MM.1S (cell line): ENCODE measurements at regions not wholly inside any gene's neighbourhood (a gene's known extent, or its start where the extent isn't known, plus 50 kb on each side); places are given as distances from the start of the nearest gene placed in this dataset.

Source experiments
- DNase-seq: peaks from one replicate; pipeline ENCODE4 v3.0.0-alpha.2; 2015
- H2AFZ ChIP-seq: fragments of 300-600 bp; sonication (generic); 2 replicates; pipeline ENCODE4 v1.6.0; 2016; ENCODE audit warnings: antibody characterized with exemption, low read length
- H3F3A ChIP-seq: fragments of 300-600 bp; sonication (generic); 2 replicates; pipeline ENCODE4 v1.6.1; 2016; ENCODE audit warnings: mild to moderate bottlenecking, antibody characterized with exemption, low read length, moderate library complexity, mixed read lengths; ENCODE audit not compliant: insufficient read depth
- H3K27ac ChIP-seq: fragments of 300-600 bp; sonication (generic); 2 replicates; pipeline ENCODE4 v1.5.1; 2016; ENCODE audit warnings: mild to moderate bottlenecking, low read length
- H3K27me3 ChIP-seq: fragments of 300-600 bp; sonication (generic); replicated peaks from 2 replicates; pipeline ENCODE4 v1.6.0; 2016; ENCODE audit warnings: low read length; ENCODE audit not compliant: insufficient read depth
- H3K36me3 ChIP-seq: fragments of 300-600 bp; sonication (generic); replicated peaks from 2 replicates; pipeline ENCODE4 v1.6.1; 2016; ENCODE audit warnings: mild to moderate bottlenecking, low read length, mixed read lengths; ENCODE audit not compliant: insufficient read depth
- H3K4me1 ChIP-seq: fragments of 300-600 bp; sonication (generic); 2 replicates; pipeline ENCODE4 v1.6.1; 2016; ENCODE audit warnings: low read length, mixed read lengths
- H3K4me2 ChIP-seq: fragments of 300-600 bp; sonication (generic); 2 replicates; pipeline ENCODE4 v1.6.0; 2016; ENCODE audit warnings: low read depth, low read length
- H3K4me3 ChIP-seq: fragments of 300-600 bp; sonication (generic); 2 replicates; pipeline ENCODE4 v1.5.1; 2016; ENCODE audit warnings: low read length, mixed read lengths
- H3K79me2 ChIP-seq: fragments of 300-600 bp; sonication (generic); 2 replicates; pipeline ENCODE4 v1.6.1; 2016; ENCODE audit warnings: mixed run types, low read length, mixed read lengths
- H3K9ac ChIP-seq: fragments of 300-600 bp; sonication (generic); 2 replicates; pipeline ENCODE4 v1.6.1; 2016; ENCODE audit warnings: low read length, mixed read lengths
- H3K9me2 ChIP-seq: fragments of 300-600 bp; sonication (generic); replicated peaks from 2 replicates; pipeline ENCODE4 v1.6.1; 2016; ENCODE audit warnings: mild to moderate bottlenecking, low read length, mixed read lengths; ENCODE audit not compliant: insufficient read depth
- H3K9me3 ChIP-seq: fragments of 300-600 bp; sonication (generic); replicated peaks from 2 replicates; pipeline ENCODE4 v1.6.1; 2016; ENCODE audit warnings: mild to moderate bottlenecking, low read length, mixed read lengths; ENCODE audit not compliant: insufficient read depth
- H4K20me1 ChIP-seq: fragments of 300-600 bp; sonication (generic); 2 replicates; pipeline ENCODE4 v1.6.1; 2016; ENCODE audit warnings: mild to moderate bottlenecking, low read length, moderate library complexity, mixed read lengths; ENCODE audit not compliant: insufficient read depth
- CTCF ChIP-seq: fragments of 300-600 bp; sonication (generic); IDR thresholded peaks from 2 replicates; pipeline ENCODE4 v1.5.1; 2016; ENCODE audit warnings: antibody characterized with exemption, low read length, mixed read lengths
- EZH2 ChIP-seq: fragments of 300-600 bp; sonication (generic); optimal IDR thresholded peaks from 2 replicates; pipeline ENCODE3; 2017; ENCODE audit warnings: low read depth, mild to moderate bottlenecking, antibody characterized with exemption, low read length, mixed read lengths
- EZH2phosphoT487 ChIP-seq: fragments of 300-600 bp; sonication (generic); IDR thresholded peaks from 2 replicates; pipeline ENCODE4 v1.6.1; 2018; ENCODE audit warnings: antibody characterized with exemption, low read length

- no peaks in the 10 kb centered on the region for H4K20me1 ChIP-seq
- no peaks in the 10 kb centered on the region for H3K27me3 ChIP-seq
- H3K9ac ChIP-seq, result no peak overlapping the region
- H3K36me3 ChIP-seq, result no peaks in the 10 kb centered on the region
- no peak overlapping the region for H2AFZ ChIP-seq
- H3F3A ChIP-seq, result no peaks in the 10 kb centered on the region
- TF ChIP-seq EZH2, result no peak
- TF ChIP-seq EZH2phosphoT487, result no peak
- TF ChIP-seq CTCF, result no peak
- no peaks in the 10 kb centered on the region for H3K9me2 ChIP-seq
- H3K79me2 ChIP-seq, result no peaks in the 10 kb centered on the region
- H3K9me3 ChIP-seq, result no peaks in the 10 kb centered on the region
- no peak overlapping the region for H3K27ac ChIP-seq
- no peak overlapping the region for H3K4me3 ChIP-seq
- DNase-seq, result no peak
- H3K4me2 ChIP-seq, result no peak overlapping the region
- no peaks in the 10 kb centered on the region for H3K4me1 ChIP-seq
These were observed 104.5 kb upstream of the ZNF521 start for GRCh38 chr18:25456334-25457010.

GRCh38 chr18:25455646-25456045 is 103.7 kb upstream of the ZNF521 start:
- H4K20me1 ChIP-seq, result no peaks in the 10 kb centered on the region
- no peaks in the 10 kb centered on the region for H3K9me3 ChIP-seq
- H3F3A ChIP-seq, result no peaks in the 10 kb centered on the region
- no peaks in the 10 kb centered on the region for H3K79me2 ChIP-seq
- no peaks in the 10 kb centered on the region for H3K9me2 ChIP-seq
- H3K4me3 ChIP-seq, result no peak overlapping the region
- no peak for DNase-seq
- no peaks in the 10 kb centered on the region for H3K36me3 ChIP-seq
- no peak for TF ChIP-seq EZH2
- no peak overlapping the region for H3K4me2 ChIP-seq
- no peaks in the 10 kb centered on the region for H3K27me3 ChIP-seq
- H3K9ac ChIP-seq, result no peak overlapping the region
- H3K27ac ChIP-seq, result no peak overlapping the region
- no peak overlapping the region for H2AFZ ChIP-seq
- H3K4me1 ChIP-seq, result no peaks in the 10 kb centered on the region

GRCh38 chr18:25455159-25455558 is 103.2 kb upstream of the ZNF521 start:
- Histone ChIP-seq H4K20me1 (no peaks in the 10 kb centered on the region), H3K4me2 (no peak overlapping the region), H3K4me1 (no peaks in the 10 kb centered on the region), H3K27ac (no peak overlapping the region), H2AFZ (no peak overlapping the region), H3F3A (no peaks in the 10 kb centered on the region), H3K9me2 (no peaks in the 10 kb centered on the region), H3K9ac (no peak overlapping the region), H3K36me3 (no peaks in the 10 kb centered on the region), H3K4me3 (no peak overlapping the region), H3K27me3 (no peaks in the 10 kb centered on the region), H3K79me2 (no peaks in the 10 kb centered on the region), H3K9me3 (no peaks in the 10 kb centered on the region)
- TF ChIP-seq EZH2, result no peak
- TF ChIP-seq EZH2phosphoT487, result no peak
- no peak for TF ChIP-seq CTCF
- no peak for DNase-seq

- H3K36me3 ChIP-seq, result no peaks in the 10 kb centered on the region
- no peaks in the 10 kb centered on the region for H3K9me3 ChIP-seq
- H3K4me3 ChIP-seq, result no peak overlapping the region
- TF ChIP-seq CTCF (no peak), EZH2 (no peak), EZH2phosphoT487 (no peak)
- H3K4me2 ChIP-seq, result no peak overlapping the region
- H3K79me2 ChIP-seq, result no peaks in the 10 kb centered on the region
- H3K27ac ChIP-seq, result no peak overlapping the region
- H3K27me3 ChIP-seq, result no peaks in the 10 kb centered on the region
- no peak for DNase-seq
- no peak overlapping the region for H3K9ac ChIP-seq
- H2AFZ ChIP-seq, result no peak overlapping the region
- no peaks in the 10 kb centered on the region for H4K20me1 ChIP-seq
- no peaks in the 10 kb centered on the region for H3K4me1 ChIP-seq
- no peaks in the 10 kb centered on the region for H3K9me2 ChIP-seq
- no peaks in the 10 kb centered on the region for H3F3A ChIP-seq
These were observed 102.8 kb upstream of the ZNF521 start for GRCh38 chr18:25454730-25455129.
